Pons (tissue), 1 donor: ENCODE measurements at regions not wholly inside any gene's neighbourhood (a gene's known extent, or its start where the extent isn't known, plus 50 kb on each side); places are given as distances from the start of the nearest gene placed in this dataset.

Experiments used
- DNase-seq: peaks from one replicate; pipeline ENCODE4 v3.0.0-alpha.2; 2016; ENCODE audit warnings: low spot score

GRCh38 chr6:9612489-9612888 lies 802.4 kb downstream of the TFAP2A start:
- DNase-seq: no peak

- DNase-seq: peak; percentile 43
Measured at GRCh38 chr6:9610620-9611415, 804.1 kb downstream of the TFAP2A start.

GRCh38 chr6:9606435-9607134 lies 808.3 kb downstream of the TFAP2A start:
- no peak for DNase-seq

GRCh38 chr6:9594746-9595145 lies 820.1 kb downstream of the TFAP2A start:
- no peak for DNase-seq

- DNase-seq: no peak
Measured at GRCh38 chr6:9593554-9593953, 821.3 kb downstream of the TFAP2A start.

GRCh38 chr6:9583753-9584352 lies 831.0 kb downstream of the TFAP2A start:
- DNase-seq: no peak

GRCh38 chr6:9581155-9581554 lies 833.7 kb downstream of the TFAP2A start:
- DNase-seq: no peak

- DNase-seq: no peak
Measured at GRCh38 chr6:9576521-9576920, 838.4 kb downstream of the TFAP2A start.

- no peak for DNase-seq
Measured at GRCh38 chr6:9566096-9566495, 848.8 kb downstream of the TFAP2A start.

GRCh38 chr6:9564021-9564420 lies 850.9 kb downstream of the TFAP2A start:
- no peak for DNase-seq

- no peak for DNase-seq
Measured at GRCh38 chr6:9563568-9563967, 851.3 kb downstream of the TFAP2A start.

- no peak for DNase-seq
Measured at GRCh38 chr6:9554806-9555205, 860.1 kb downstream of the TFAP2A start.

- no peak for DNase-seq
Measured at GRCh38 chr6:9554323-9554722, 860.6 kb downstream of the TFAP2A start.

- no peak for DNase-seq
Measured at GRCh38 chr6:9553002-9553401, 861.9 kb downstream of the TFAP2A start.

- no peak for DNase-seq
Measured at GRCh38 chr6:9543649-9544048, 871.2 kb downstream of the TFAP2A start.

- peak; percentile 56 for DNase-seq
Measured at GRCh38 chr6:9540534-9541126, 874.2 kb downstream of the TFAP2A start.

GRCh38 chr6:9540126-9540525 lies 874.7 kb downstream of the TFAP2A start:
- DNase-seq: no peak

- no peak for DNase-seq
Measured at GRCh38 chr6:9539231-9539755, 875.6 kb downstream of the TFAP2A start.

GRCh38 chr6:9537381-9537780 lies 877.5 kb downstream of the TFAP2A start:
- DNase-seq: no peak

GRCh38 chr6:9535106-9535505 lies 879.8 kb downstream of the TFAP2A start:
- no peak for DNase-seq

GRCh38 chr6:9532621-9533557 lies 882.0 kb downstream of the TFAP2A start:
- no peak for DNase-seq
